Mucosa of descending colon (tissue), 3 donors: ENCODE measurements at regions not wholly inside any gene's neighbourhood (a gene's known extent, or its start where the extent isn't known, plus 50 kb on each side); places are given as distances from the start of the nearest gene placed in this dataset.

Experiments
- ATAC-seq: fragments of 200-7000 bp; cut with Tn5 transposase; one replicate; pipeline ENCODE4 v1.9.1; 2020; ENCODE audit warnings: mild to moderate bottlenecking, moderate library complexity
- DNase-seq, 3 donors: peaks; one replicate each; pipeline ENCODE4 v3.0.0-alpha.2; 2020
- H3K36me3 ChIP-seq: fragments of 200-600 bp; one replicate; pipeline ENCODE4 v1.8.0; 2021; ENCODE audit warnings: low read depth, mild to moderate bottlenecking
- H3K4me1 ChIP-seq: fragments of 200-600 bp; one replicate; pipeline ENCODE4 v1.8.0; 2021; ENCODE audit warnings: low read depth, mild to moderate bottlenecking
- H3K4me3 ChIP-seq: fragments of 200-600 bp; one replicate; pipeline ENCODE4 v1.8.0; 2021; ENCODE audit warnings: mild to moderate bottlenecking
- H3K9me3 ChIP-seq: fragments of 200-600 bp; one replicate; pipeline ENCODE4 v1.8.0; 2021; ENCODE audit warnings: mild to moderate bottlenecking
- CTCF ChIP-seq: fragments of 200-600 bp; IDR thresholded peaks from one replicate; pipeline ENCODE4 v1.8.0; 2022; ENCODE audit warnings: antibody characterized with exemption, mild to moderate bottlenecking
- intact Hi-C, 2 donors: fragments of 100-400 bp; cut with DNase I in 1 of 2; cut with micrococcal nuclease in 1 of 2; formaldehyde crosslinking; loops; one replicate each; pipeline versions ENCODE4 v1.11.0 to v1.11.1; 2022; cut with DNase I, micrococcal nuclease
- donor health status: DM: no; HTN: no; CAD: no; lungs with moderate emphysema.
- donor health status: DM: no; HTN: no; CAD: no.
- donor health status: DM: no; HTN: yes; CAD: no.

- H3K36me3 ChIP-seq: no peaks in the 10 kb centered on the region
- H3K9me3 ChIP-seq: peaks cover 7% of the 10 kb centered on the region
- no peak for TF ChIP-seq CTCF
- H3K4me1 ChIP-seq: no peaks in the 10 kb centered on the region
- DNase-seq (no peak), ATAC-seq (no peak)
- no peak overlapping the region for H3K4me3 ChIP-seq
- intact Hi-C loops: no loop called here
Observed at GRCh38 chr12:31843398-31844095, 114.7 kb upstream of the AMN1 start.

GRCh38 chr12:31837913-31838312, 109.1 kb upstream of the AMN1 start:
- H3K4me1 ChIP-seq: no peaks in the 10 kb centered on the region
- H3K36me3 ChIP-seq: no peaks in the 10 kb centered on the region
- TF ChIP-seq CTCF: no peak
- no peaks in the 10 kb centered on the region for H3K9me3 ChIP-seq
- no peak for DNase-seq
- ATAC-seq: no peak
- no peak overlapping the region for H3K4me3 ChIP-seq
- intact Hi-C loops: no loop called here

GRCh38 chr12:31835276-31835882, 106.6 kb upstream of the AMN1 start:
- no peaks in the 10 kb centered on the region for H3K4me1 ChIP-seq
- H3K36me3 ChIP-seq: no peaks in the 10 kb centered on the region
- intact Hi-C loops: no loop called here
- H3K9me3 ChIP-seq: no peaks in the 10 kb centered on the region
- ATAC-seq (peak; percentile 73), DNase-seq (no peak)
- TF ChIP-seq CTCF: no peak
- no peak overlapping the region for H3K4me3 ChIP-seq

- ATAC-seq (no peak), DNase-seq (no peak)
- Histone ChIP-seq H3K36me3 (no peaks in the 10 kb centered on the region), H3K9me3 (no peaks in the 10 kb centered on the region), H3K4me3 (no peak overlapping the region), H3K4me1 (no peaks in the 10 kb centered on the region)
- no peak for TF ChIP-seq CTCF
- intact Hi-C loops: no loop called here
Observed at GRCh38 chr12:31834150-31834549, 105.3 kb upstream of the AMN1 start.

GRCh38 chr12:31832740-31833729, 104.2 kb upstream of the AMN1 start:
- DNase-seq (peak in 1 of 3 donors; percentile 10), ATAC-seq (peak; percentile 56)
- no peaks in the 10 kb centered on the region for H3K4me1 ChIP-seq
- no peaks in the 10 kb centered on the region for H3K9me3 ChIP-seq
- no peaks in the 10 kb centered on the region for H3K36me3 ChIP-seq
- no peak for TF ChIP-seq CTCF
- intact Hi-C loops: no loop called here
- no peak overlapping the region for H3K4me3 ChIP-seq
